NB4 (cell line): ENCODE measurements at regions not wholly inside any gene's neighbourhood (a gene's known extent, or its start where the extent isn't known, plus 50 kb on each side); places are given as distances from the start of the nearest gene placed in this dataset.

Source experiments
- MYC ChIP-seq: IDR thresholded peaks from 2 replicates; pipeline ENCODE4 v1.6.1; 2011; ENCODE audit warnings: low read depth, low read length
- POLR2A ChIP-seq: IDR thresholded peaks from 2 replicates; pipeline ENCODE4 v1.6.1; 2011; ENCODE audit warnings: mild to moderate bottlenecking; ENCODE audit not compliant: insufficient read length; ENCODE audit errors: extremely low read depth
- TF ChIP-seq, protein P1 (sequence below): IDR thresholded peaks from one replicate; pipeline ENCODE4 v1.5.1; 2012; ENCODE audit warnings: low read depth, low read length
- TF ChIP-seq, protein P2 (sequence below): IDR thresholded peaks from 2 replicates; pipeline ENCODE4 v1.6.1; 2011; ENCODE audit warnings: low read depth, low read length

- TF ChIP-seq, protein P1, sequence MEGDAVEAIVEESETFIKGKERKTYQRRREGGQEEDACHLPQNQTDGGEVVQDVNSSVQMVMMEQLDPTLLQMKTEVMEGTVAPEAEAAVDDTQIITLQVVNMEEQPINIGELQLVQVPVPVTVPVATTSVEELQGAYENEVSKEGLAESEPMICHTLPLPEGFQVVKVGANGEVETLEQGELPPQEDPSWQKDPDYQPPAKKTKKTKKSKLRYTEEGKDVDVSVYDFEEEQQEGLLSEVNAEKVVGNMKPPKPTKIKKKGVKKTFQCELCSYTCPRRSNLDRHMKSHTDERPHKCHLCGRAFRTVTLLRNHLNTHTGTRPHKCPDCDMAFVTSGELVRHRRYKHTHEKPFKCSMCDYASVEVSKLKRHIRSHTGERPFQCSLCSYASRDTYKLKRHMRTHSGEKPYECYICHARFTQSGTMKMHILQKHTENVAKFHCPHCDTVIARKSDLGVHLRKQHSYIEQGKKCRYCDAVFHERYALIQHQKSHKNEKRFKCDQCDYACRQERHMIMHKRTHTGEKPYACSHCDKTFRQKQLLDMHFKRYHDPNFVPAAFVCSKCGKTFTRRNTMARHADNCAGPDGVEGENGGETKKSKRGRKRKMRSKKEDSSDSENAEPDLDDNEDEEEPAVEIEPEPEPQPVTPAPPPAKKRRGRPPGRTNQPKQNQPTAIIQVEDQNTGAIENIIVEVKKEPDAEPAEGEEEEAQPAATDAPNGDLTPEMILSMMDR, result no peak
- TF ChIP-seq POLR2A (no peak), MYC (no peak)
- TF ChIP-seq, protein P2, sequence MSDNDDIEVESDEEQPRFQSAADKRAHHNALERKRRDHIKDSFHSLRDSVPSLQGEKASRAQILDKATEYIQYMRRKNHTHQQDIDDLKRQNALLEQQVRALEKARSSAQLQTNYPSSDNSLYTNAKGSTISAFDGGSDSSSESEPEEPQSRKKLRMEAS, result no peak
Measured at GRCh38 chr6:14406614-14407331, 289.2 kb downstream of the CD83 start.
